Transverse colon (tissue), 4 donors: ENCODE measurements at regions not wholly inside any gene's neighbourhood (a gene's known extent, or its start where the extent isn't known, plus 50 kb on each side); places are given as distances from the start of the nearest gene placed in this dataset.

Source experiments
- CTCF ChIP-seq, 5 experiments: fragments of 200-600 bp in 3 of 5; fragments of 450-650 bp in 2 of 5; sonication (generic) in 3 of 5; IDR thresholded peaks; 1 replicate in 2 of 5; 2 replicates in 3 of 5; pipeline ENCODE4 v1.5.1; 2016 to 2017; ENCODE audit warnings: antibody characterized with exemption in 5 of 5, inconsistent platforms in 3 of 5, mild to moderate bottlenecking in 2 of 5, moderate library complexity in 1 of 5
- EP300 ChIP-seq: sonication (generic); formaldehyde crosslinking; IDR thresholded peaks from one replicate; pipeline ENCODE4 v1.6.1; 2017; ENCODE audit warnings: antibody characterized with exemption, low read depth
- POLR2A ChIP-seq: fragments of 450-650 bp; IDR thresholded peaks from one replicate; pipeline ENCODE4 v1.6.1; 2016; ENCODE audit warnings: antibody characterized with exemption, mild to moderate bottlenecking, moderate library complexity
- POLR2AphosphoS5 ChIP-seq, 3 donors: sonication (generic); formaldehyde crosslinking; IDR thresholded peaks; one replicate each; pipeline ENCODE4 v1.6.1; 2016; ENCODE audit warnings: antibody characterized with exemption in 3 of 3

- no peak for TF ChIP-seq CTCF (IDR thresholded peaks at IDR 0.05)
- TF ChIP-seq POLR2AphosphoS5 (IDR thresholded peaks at IDR 0.05), result no peak
- no peak for TF ChIP-seq POLR2A
- no peak for TF ChIP-seq EP300
These were observed 835.1 kb downstream of the TSN start for GRCh38 chr2:122590524-122590923.
